GM19023 (cell line): ENCODE measurements at regions not wholly inside any gene's neighbourhood (a gene's known extent, or its start where the extent isn't known, plus 50 kb on each side); places are given as distances from the start of the nearest gene placed in this dataset.

ENCODE experiments used
- ATAC-seq: cut with Tn5 transposase; IDR thresholded peaks from one replicate; pipeline ENCODE4 v1.9.1; 2021; ENCODE audit warnings: mild to moderate bottlenecking, moderate library complexity; ENCODE audit not compliant: unreplicated experiment

DNA sequence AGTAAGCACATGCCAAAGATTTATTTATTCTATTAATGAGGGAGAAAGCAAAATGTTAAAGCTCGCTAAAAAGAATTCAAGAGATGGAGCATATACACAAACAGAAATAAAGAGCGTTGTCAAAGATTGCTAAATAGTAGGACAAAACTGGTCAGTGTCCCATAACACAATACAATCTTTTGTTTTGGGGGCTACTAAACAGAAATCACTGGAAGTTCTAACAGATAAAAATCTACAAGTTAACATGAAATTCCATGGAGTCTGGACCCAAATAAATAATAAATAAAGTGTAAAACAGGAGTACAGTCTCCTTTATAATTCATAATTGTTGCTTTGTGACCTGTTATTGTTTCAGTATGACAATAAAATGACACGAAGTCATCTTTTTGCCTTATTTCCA is 115.2 kb upstream of the CNTNAP4 start:
- ATAC-seq = no peak

DNA sequence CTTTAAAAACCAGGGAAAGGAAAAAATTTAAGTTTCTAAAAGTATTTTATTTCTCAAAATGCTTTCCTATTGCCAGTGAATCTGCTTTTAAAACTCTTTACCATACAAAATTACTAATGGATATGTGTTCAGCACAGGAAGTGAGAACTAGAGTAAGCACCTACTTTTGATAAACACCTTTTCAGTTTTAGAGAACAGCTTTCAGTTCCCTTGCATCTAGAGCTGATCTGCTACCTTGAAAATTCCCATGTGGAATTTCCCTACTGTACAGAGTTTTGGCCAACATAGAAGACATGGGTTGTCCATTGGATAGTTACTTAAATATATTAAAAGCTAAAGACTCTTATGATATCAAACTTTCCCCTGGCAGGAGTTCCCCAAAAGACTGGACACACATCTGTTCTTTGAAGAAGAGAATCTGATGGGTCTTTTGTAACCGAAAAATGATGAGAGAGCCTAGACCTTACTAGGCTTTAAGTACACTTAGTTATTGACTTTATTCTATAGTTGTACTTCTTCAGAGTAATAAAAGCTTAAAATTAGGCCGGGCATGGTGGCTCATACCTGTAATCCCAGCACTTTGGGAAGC is 112.1 kb upstream of the CNTNAP4 start:
- peak; percentile 57 for ATAC-seq

DNA sequence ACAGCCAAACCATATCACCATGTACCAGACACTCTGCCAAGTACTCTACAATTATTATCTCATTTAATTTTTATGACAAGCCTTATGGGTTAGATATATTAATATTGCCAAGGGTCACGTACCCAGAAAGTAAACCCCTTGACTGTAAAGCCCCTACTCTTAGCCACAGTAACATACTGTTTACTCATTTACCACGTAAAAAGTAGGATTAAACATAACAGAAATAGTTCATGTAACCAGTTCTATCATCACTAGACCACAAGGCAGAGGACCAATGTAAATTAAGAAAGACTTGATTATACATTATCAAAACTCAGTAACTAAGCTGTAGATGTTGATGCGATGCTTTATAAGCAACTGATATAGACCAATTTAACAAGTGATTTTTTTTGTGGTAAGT is 101.5 kb upstream of the CNTNAP4 start:
- no peak for ATAC-seq

DNA sequence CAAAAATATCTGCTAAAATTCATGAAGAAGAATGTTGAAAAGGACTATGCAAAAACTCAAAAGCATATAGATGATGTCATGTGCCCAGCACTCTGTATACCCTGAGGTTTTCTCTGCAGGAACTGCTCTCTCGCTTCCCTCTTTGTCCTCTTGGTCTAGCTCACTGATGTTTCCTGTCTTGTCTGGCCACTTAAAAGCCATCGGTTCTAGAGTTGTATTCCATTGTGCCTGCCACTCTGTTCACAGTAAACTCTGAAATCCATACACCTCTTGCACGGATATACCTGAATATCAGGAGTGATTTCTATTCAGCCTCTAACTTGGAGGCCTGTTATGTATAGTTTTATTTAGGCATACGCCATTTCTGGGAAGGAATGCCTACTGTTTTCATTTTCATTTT is 101.0 kb upstream of the CNTNAP4 start:
- peak; percentile 78 for ATAC-seq

DNA sequence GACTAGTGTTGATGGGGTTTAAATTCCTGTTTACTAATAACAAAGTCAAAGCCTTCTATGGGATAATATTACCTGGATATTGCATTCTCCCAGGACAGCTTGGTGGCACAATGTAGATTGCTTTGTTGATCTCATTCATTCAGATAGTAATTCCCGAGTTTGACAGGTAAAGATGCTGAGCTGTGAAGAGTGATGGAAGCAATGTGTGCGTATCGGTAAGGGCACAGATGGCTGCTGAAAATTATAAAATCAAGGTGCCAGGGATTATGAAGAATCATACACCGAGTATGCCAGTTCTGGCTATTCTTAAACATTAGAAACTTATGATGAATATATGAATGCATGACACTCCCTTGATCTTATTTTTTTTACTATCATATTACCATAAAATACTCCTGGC is 100.6 kb upstream of the CNTNAP4 start:
- no peak for ATAC-seq

DNA sequence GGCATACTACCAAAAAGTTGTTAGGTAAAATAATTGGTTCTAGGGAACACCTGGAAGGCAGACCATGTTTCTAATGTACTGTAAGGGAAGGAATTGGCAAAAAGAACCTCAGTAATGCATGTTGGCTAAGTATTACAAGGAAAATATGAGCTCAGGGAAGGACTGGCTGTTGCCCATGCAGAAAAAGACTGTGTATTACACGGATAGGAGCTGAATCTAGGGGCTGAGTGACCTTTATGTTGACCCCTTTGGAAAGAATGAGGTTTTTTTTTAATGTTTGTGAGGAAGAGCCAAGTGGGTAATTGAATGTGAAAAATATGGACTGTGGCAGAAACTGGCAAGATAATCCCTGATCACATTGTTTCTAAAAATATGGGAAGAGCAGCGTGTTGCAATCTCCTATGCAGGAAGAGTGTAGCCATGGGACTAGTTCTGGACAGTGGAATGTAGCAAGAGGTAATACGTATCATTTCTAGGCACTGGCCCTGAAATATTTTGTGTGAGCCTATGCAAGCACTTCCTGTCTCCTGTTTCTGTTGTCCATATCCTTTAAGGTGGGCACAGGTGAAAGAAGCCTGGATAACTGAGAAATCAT is 95.1 kb upstream of the CNTNAP4 start:
- no peak for ATAC-seq

DNA sequence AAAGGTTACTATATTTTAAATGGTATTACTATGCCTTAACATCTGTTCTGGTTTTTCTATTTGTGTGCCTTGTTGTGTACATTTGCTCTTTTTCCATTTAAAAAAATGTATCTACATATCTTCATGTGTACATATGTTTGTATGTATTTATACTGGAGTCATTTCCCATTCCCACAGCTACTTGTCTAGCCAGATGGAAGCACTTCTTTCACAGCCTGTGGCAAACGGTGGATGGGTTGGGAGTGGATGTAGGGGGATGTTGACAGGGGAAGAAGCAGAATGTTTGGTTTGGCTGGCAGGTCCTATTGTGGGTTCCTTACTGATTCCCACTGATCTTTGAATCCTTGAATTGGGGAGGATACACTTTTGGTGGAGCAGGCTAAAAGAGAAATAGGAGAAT is 93.6 kb upstream of the CNTNAP4 start:
- ATAC-seq = no peak

DNA sequence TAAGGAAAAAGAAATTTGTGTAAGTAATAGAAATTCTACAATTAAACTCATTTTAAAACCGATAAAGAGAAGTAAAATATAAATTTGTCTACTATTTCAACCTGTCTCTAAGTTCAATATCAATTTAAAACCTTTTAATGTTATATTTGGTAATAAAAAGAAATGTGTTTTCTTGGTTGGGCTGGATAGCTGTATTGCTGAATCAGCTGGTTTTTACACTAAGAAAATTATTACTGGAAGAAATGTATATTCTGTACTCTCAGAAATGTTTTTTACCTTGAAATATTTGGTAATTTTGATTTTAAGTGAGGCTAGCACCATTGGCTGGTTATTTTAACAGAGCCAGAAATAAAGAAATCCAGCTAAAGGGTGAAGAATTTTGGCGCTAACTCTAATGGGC is 87.1 kb upstream of the CNTNAP4 start:
- no peak for ATAC-seq

DNA sequence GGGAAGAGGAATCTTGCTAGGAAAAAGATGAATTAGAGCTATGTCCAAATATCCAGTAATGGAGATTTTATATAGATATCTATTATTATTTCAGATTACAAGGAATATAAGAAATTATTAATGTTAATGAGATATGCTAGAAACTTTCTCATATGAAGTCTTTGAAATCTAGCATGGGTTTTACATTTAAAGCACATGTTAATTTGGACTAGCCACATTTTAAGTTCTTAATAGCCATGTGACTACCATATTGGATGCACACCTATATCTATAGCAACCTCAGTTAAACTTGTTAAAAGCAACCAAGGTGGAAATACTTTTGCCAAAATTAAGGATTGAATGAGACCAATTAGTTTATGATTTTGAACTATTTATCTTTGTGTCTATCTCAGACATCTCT is 86.7 kb upstream of the CNTNAP4 start:
- no peak for ATAC-seq

DNA sequence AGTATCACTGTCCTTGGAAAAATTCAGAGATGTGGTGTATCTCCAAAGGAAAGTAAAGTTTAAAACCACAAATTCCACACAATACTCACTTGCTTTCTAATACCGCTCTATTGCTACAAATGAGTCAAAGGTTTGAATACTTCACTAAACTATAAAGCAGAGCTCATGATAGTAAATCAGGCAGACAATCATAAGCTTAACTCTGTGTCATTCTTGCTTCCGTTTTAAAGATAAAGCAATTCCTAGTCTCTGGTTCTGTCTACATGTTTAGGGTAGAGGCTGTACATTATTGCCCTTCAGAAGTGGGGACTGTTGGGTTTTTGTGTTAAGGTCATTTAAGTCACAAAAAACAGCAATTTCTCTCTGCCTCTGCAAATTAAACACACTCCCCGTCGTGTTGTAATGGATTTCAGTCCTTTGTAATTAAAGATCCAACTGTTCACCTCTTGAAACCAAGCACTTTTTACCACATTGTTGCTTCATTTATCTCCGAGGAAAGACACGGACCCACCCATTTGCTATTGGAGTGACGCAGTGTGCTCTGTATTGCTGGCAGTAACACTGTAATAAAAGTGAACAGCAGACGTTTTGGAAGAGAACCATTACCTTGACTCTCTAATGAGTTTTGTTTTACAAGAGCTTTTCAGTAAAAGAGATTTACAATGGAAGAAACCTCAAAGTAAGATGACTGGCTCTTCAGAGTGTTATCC is 83.1 kb upstream of the CNTNAP4 start:
- ATAC-seq = no peak

DNA sequence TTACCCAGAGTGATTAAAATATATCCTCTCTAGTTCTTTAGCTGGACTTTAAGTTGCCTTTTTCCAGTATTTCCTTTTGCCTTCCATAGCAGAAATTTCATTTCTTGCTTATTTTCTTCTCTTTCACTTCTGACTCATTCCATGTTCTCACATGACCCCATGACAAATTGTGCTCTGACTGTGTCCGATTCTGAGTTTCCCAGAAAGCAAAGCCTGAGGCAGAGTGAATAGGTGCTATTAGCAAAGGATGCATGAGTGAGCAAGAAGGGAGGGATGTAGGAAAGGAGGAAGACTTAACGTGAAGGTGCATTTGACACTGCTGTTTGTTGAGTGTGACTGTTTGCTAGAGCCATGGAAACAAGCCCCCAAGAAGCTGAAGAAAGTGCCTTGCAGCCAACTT is 82.6 kb upstream of the CNTNAP4 start:
- no peak for ATAC-seq

DNA sequence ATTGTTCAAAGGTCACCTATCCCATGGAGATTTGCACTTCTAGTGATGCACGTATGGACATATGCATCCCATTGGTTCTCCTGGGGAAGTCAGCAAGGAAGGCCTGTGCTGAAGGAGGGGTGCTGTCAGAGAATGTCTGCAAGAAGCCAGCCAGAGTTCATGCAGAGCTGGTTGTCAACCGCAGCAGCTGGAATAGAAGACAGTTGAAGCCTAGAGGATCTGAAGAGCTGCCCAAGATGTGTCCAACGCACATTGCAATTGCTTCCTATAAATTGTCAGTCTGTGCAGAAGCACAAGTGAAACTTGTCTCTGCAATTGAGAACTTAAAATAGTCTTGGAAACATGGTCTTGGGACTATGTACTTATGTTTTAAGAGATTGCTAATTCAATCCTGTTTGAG is 82.1 kb upstream of the CNTNAP4 start:
- ATAC-seq = no peak

DNA sequence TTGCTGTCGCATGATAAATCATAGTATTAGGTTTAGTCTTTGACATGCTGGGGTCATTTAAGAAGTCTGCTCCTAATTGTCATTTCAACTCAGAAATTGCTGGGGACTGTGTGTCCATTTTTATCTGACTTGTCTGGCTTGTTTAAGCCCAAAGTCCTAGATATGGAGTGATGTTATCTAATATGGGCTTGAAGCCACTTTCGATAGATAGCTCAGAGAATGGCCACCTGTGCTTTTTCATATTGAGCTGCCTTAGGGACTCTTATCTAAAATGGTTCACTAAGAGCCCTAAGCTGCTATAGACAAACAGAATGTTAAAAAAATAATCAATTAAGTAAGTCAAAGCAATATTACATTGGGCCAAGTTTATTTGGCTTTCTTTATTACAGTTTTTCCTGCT is 81.6 kb upstream of the CNTNAP4 start:
- ATAC-seq = no peak

DNA sequence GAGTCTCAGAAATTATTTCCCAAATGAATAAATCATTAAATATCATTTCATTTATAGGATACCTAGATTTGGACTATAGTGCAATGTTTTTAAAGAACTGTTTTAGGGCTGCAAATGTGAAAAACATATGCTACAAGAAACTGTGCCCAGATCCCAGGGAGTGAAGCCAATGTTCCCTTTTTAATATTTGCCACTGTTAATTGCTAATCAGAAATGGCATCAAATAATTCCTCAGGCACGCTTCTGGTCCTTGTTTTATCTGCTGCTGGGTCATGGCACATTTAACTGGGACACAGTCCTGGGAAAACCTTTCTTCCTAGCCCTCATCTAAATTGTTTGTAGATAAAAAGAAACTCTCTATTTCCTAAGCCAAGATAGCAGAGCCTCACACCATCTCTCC is 79.3 kb upstream of the CNTNAP4 start:
- no peak for ATAC-seq

DNA sequence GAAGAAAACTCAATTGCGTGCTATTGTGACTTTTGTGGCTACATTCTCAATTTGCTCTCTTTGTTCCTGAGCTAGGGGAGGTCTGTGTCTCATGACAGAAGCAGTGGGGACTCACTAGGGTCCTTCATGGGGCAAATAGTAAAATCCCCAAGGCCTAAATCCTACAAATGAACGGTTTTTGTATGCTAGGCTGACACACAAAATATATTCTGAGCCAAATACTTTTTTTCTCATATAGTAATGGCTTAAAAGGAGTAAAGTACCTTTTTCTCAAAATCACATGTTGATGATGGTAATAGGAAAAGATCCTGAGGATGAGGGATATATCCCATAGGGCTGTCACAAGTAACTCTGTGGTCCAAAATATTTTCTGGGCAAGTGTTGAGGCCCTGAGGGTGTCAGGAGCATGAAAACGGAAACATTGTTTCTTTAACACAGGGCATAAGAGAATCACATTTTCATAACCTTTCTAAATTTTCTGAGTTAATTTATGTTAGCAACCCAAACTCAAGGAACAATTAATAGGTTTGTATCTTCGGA is 77.5 kb upstream of the CNTNAP4 start:
- no peak for ATAC-seq

DNA sequence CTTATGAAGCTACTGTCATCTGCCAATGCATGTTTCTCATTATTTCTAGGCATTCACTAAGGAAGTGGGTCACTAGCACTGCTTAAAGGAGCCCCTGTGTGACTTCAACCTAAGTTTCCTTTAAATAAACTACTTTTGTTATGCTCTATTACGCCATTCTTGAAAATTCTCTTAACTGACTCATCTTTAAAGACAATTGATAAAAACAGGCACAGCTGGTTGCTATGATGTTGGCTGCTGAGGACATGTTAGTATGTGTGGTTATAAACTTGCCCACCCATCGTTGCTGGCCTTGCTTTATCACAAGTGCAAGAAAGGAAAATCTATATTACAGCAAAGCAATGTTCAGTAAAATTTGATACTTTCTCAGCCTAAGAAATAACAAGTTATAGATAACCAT is 75.8 kb upstream of the CNTNAP4 start:
- ATAC-seq = no peak

DNA sequence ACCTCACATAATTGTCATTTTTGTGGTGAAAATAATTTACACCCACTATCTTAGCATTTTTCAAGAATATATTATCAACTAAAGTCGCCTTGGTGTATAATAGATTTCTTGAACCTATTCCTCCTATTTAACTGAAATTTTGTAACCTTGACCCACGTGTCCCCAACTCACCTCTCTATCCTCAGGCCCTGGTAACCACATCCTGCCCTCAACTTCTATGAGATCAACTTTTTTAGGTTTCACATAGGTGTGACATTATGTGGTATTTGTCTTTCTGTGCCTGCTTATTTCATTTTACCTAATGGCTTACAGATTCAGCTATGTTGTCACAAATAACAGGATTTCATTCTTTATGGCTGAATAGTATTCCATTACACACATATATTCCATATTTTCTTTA is 73.0 kb upstream of the CNTNAP4 start:
- no peak for ATAC-seq

DNA sequence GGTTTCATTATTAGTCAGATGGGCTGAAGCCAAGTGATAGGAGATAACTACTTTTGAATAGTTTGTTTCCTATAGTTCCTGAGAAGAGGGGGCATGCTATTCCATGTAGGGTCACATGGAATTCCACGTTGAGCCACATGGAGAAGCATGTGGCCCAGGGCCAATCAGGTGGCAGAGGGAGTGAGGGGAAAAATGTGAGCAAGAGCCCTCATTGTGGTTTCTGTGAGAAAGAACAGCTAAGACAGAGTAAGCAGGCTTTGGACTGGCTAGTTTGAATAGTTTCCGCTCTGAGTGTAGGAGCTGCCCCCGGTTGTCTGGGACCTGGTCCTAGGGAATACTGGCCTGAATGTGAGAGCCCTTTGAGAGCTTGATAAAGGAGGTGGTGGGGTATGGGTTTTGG is 69.9 kb upstream of the CNTNAP4 start:
- no peak for ATAC-seq

DNA sequence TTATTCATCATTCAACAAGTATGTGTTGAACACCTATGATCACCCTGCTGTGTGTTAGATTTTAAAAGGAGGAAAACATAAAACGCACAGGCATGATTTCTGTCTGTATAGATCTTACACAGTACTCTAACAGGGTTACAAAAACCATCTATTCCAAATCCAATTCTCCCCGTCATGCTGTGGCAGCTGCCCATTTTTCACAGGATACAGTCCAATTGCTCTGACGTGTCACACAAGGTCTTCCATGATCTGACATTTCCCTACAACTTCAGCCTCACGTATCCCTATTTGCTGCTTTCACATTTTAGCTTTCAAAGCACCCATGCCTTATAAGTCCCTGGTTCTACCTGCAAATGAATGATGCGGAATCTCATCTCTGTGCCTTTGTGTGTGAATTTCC is 67.0 kb upstream of the CNTNAP4 start:
- ATAC-seq = no peak

DNA sequence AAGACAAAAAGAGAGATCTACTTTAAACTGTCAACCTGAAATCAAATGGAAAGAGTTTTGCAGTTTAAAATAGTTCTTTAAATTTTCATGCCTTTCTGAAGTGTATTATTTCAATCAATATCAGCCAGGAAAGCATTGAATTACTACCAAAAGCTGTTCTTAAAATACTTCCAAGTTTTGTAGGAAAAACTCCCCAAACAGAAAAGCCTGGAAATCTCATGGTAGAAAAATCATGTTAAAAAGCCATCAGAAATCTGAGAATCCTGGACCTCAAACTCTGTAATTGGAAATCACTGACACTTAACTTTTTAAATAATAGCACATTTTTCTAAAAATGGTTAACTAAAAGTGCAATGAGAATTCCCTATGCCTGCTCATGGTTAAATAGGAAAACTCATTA is 63.3 kb upstream of the CNTNAP4 start:
- no peak for ATAC-seq

DNA sequence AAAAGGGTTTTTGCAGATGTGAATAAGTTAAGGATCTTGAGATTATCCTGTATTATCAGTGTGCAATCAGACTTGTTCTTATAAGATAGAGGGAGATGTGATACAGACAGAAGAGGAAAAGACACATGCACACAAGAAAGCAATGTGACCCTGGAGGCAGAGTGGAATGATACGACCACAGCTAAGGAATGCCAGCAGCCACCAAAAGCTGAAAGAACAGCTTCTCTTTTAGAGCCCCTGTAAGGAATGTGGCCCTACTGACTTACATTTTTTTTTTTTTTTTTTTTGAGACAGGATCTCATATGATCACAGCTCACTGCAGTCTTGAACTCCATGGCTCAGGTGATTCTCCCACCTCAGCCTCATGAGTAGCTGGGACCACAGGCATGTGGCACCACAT is 62.3 kb upstream of the CNTNAP4 start:
- no peak for ATAC-seq

DNA sequence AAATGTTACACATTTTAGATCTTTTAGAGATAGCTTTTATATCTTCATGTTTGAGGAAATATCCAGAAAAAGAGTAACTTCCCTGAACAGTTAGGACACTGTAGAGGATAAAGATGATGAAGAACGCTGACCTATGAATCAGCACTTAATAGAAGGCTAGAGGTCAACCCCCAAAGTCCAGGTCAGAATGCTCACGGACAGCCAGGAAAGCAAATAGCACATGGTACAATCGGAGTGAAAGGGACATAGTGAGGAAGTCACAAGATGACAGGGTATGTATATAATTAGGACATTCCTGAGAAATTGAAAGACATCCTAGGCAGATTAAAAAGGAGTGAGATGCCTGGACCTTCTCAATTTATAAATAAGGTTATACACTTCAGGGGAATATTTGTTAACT is 55.1 kb upstream of the CNTNAP4 start:
- ATAC-seq = no peak
